Liver (tissue), 8 donors: ENCODE measurements at regions not wholly inside any gene's neighbourhood (a gene's known extent, or its start where the extent isn't known, plus 50 kb on each side); places are given as distances from the start of the nearest gene placed in this dataset.

Experiments
- DNase-seq: peaks from one replicate; pipeline ENCODE4 v3.0.0-alpha.2; 2017; ENCODE audit warnings: low spot score
- H3K27ac ChIP-seq, 2 donors: one replicate each; pipeline ENCODE4 v1.7.0; 2013; ENCODE audit warnings: inconsistent platforms in 2 of 2, low read length in 2 of 2, control low read depth in 1 of 2, low read depth in 1 of 2, mild to moderate bottlenecking in 1 of 2
- H3K27me3 ChIP-seq, 4 donors: one replicate each; pipeline versions ENCODE4 v1.6.1 to v1.7.0; 2013; ENCODE audit warnings: low read length in 3 of 4, inconsistent platforms in 1 of 4, mild to moderate bottlenecking in 1 of 4, moderate library complexity in 1 of 4; ENCODE audit not compliant: control insufficient read depth in 4 of 4, insufficient read depth in 4 of 4
- H3K36me3 ChIP-seq, 4 donors: one replicate each; pipeline versions ENCODE4 v1.6.1 to v1.7.0; 2013; ENCODE audit warnings: low read length in 3 of 4, mild to moderate bottlenecking in 3 of 4, low read depth in 1 of 4, moderate library complexity in 1 of 4; ENCODE audit not compliant: control insufficient read depth in 4 of 4, insufficient read depth in 3 of 4
- H3K4me1 ChIP-seq, 4 donors: one replicate each; pipeline versions ENCODE4 v1.6.1 to v1.7.0; 2013; ENCODE audit warnings: low read length in 3 of 4, mild to moderate bottlenecking in 3 of 4, moderate library complexity in 1 of 4; ENCODE audit not compliant: control insufficient read depth in 4 of 4, insufficient read depth in 4 of 4
- H3K4me3 ChIP-seq, 3 donors: one replicate each; pipeline versions ENCODE4 v1.6.1 to v1.7.0; 2013; ENCODE audit warnings: low read length in 3 of 3, control low read depth in 1 of 3, low read depth in 1 of 3, mild to moderate bottlenecking in 1 of 3
- H3K9ac ChIP-seq, 2 donors: one replicate each; pipeline ENCODE4 v1.7.0; 2013; ENCODE audit warnings: low read length in 2 of 2, mild to moderate bottlenecking in 2 of 2, moderate library complexity in 2 of 2, control low read depth in 1 of 2, low read depth in 1 of 2
- H3K9me3 ChIP-seq, 4 donors: one replicate each; pipeline versions ENCODE4 v1.6.1 to v1.7.0; 2013; ENCODE audit warnings: low read length in 3 of 4; ENCODE audit not compliant: control insufficient read depth in 4 of 4
- EGR1 ChIP-seq, 2 donors: IDR thresholded peaks; 2 replicates each; pipeline ENCODE4 v1.6.1; 2016 to 2018; ENCODE audit warnings: antibody characterized with exemption in 2 of 2, low read depth in 2 of 2
- FOXA1 ChIP-seq: IDR thresholded peaks from 2 replicates; pipeline ENCODE4 v1.6.1; 2016; ENCODE audit warnings: antibody characterized with exemption
- FOXA2 ChIP-seq: IDR thresholded peaks from 2 replicates; pipeline ENCODE4 v1.6.1; 2016; ENCODE audit warnings: antibody characterized with exemption
- GABPA ChIP-seq, 2 donors: IDR thresholded peaks in 1 of 2; conservative IDR thresholded peaks in 1 of 2; 2 replicates each; pipeline ENCODE4 v1.6.1; 2016; ENCODE audit warnings: antibody characterized with exemption in 2 of 2, mild to moderate bottlenecking in 1 of 2, moderate library complexity in 1 of 2
- HNF4A ChIP-seq, 2 donors: conservative IDR thresholded peaks; 2 replicates each; pipeline ENCODE4 v1.6.1; 2016; ENCODE audit warnings: antibody characterized with exemption in 2 of 2, mild to moderate bottlenecking in 2 of 2
- HNF4G ChIP-seq: IDR thresholded peaks from 2 replicates; pipeline ENCODE4 v1.6.1; 2016; ENCODE audit warnings: antibody characterized with exemption
- JUND ChIP-seq, 2 donors: IDR thresholded peaks; 2 replicates each; pipeline ENCODE4 v1.6.1; 2016; ENCODE audit warnings: antibody characterized with exemption in 2 of 2
- NR2F2 ChIP-seq: IDR thresholded peaks from 2 replicates; pipeline ENCODE4 v1.6.1; 2016; ENCODE audit warnings: antibody characterized with exemption
- RAD21 ChIP-seq, 2 donors: IDR thresholded peaks; 2 replicates each; pipeline ENCODE4 v1.6.1; 2016; ENCODE audit warnings: antibody characterized with exemption in 2 of 2, mild to moderate bottlenecking in 2 of 2
- RXRA ChIP-seq, 2 donors: IDR thresholded peaks; 2 replicates each; pipeline ENCODE4 v1.6.1; 2017 to 2018; ENCODE audit warnings: antibody characterized with exemption in 2 of 2, mild to moderate bottlenecking in 1 of 2
- SP1 ChIP-seq: IDR thresholded peaks from 2 replicates; pipeline ENCODE4 v1.6.1; 2018; ENCODE audit warnings: antibody characterized with exemption, mild to moderate bottlenecking
- TAF1 ChIP-seq: conservative IDR thresholded peaks from 2 replicates; pipeline ENCODE4 v1.6.1; 2016; ENCODE audit warnings: antibody characterized with exemption, mild to moderate bottlenecking
- YY1 ChIP-seq: IDR thresholded peaks from 2 replicates; pipeline ENCODE4 v1.6.1; 2016; ENCODE audit warnings: antibody characterized with exemption, mild to moderate bottlenecking
- WGBS: extraction: QIAGEN DNeasy Blood & Tissue Kit; methylation state at CpG from one replicate; pipeline ENCODE4 v1.1.7; 2013; 5-methylcytosine and 5-hydroxymethylcytosine counted together
- TF ChIP-seq, protein P1 (sequence below): IDR thresholded peaks from 2 replicates; pipeline ENCODE4 v1.6.1; 2016; ENCODE audit warnings: antibody characterized with exemption
- TF ChIP-seq, protein P2 (sequence below): IDR thresholded peaks from 2 replicates; pipeline ENCODE4 v1.6.1; 2016; ENCODE audit warnings: antibody characterized with exemption, mild to moderate bottlenecking
- TF ChIP-seq, protein P3 (sequence below): IDR thresholded peaks from 2 replicates; pipeline ENCODE4 v1.6.1; 2016; ENCODE audit warnings: antibody characterized with exemption
- TF ChIP-seq, protein P4 (sequence below): fragments of 150-350 bp; IDR thresholded peaks from 2 replicates; pipeline ENCODE4 v1.5.1; 2017; ENCODE audit warnings: improper control_type of control experiment, low read depth, low read length; ENCODE audit not compliant: missing input control
- TF ChIP-seq, protein P5 (sequence below): IDR thresholded peaks from 2 replicates; pipeline ENCODE4 v1.6.1; 2016; ENCODE audit warnings: antibody characterized with exemption
- donor health status: healthy.
- donor health status: healthy.
- donor health status: healthy.
- donor health status: healthy.
- donor health status: healthy.

DNA sequence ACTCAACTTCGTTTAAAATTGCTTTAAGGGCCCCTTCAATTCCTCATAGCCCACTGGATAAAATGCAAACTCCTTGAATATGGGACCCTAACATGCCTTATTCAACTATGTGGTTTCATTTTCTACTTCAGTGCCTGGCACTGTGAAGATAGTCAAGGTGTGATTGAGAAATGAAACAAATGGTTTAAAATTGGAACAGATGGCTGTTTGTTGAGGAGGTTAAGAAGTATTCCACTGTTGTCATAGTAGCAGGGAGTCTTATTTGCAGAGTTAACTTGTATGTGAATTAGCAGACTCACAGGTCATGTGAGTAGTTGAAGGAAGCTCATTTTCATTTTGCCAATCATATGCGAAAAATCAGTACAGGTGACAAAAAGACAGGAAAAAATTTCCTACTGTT, 593.3 kb downstream of the KCTD8 start:
- no peaks in the 10 kb centered on the region for H3K36me3 ChIP-seq
- no peak for DNase-seq
- no peak for TF ChIP-seq RXRA (IDR thresholded peaks at IDR 0.05)
- H3K9ac ChIP-seq, result no peak overlapping the region
- no peak overlapping the region for H3K4me3 ChIP-seq
- WGBS, result 73% methylated on average over 2 of the region's 2 CpGs
- no peaks in the 10 kb centered on the region for H3K27me3 ChIP-seq
- H3K4me1 ChIP-seq, result no peaks in the 10 kb centered on the region
- H3K27ac ChIP-seq, result no peak overlapping the region
- no peaks in the 10 kb centered on the region for H3K9me3 ChIP-seq

DNA sequence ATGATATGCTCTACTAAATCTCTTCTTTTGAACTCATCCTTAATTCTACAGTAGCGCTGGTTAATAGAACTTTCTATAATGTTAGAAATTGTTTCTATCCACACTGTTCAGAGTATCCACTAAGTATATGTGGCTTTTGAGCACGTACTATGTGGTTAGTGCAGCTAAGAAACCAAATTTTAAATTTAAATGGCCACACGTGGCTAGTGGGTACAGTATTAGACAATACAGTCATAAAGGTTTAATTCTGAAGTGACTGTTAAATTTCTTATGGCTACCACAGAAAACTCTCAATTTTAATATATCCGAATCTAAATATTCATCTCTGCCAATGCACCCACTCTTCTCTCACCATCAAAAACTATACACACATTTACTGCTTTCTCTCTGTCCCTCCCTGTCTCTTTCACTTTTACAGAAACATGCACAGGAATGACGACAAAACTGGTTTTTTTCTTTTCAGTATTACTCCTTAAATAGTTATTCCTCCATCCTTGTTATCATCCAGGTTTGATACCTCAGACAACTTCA, 583.9 kb downstream of the KCTD8 start:
- WGBS, result 74% methylated on average over 5 of the region's 5 CpGs
- H3K9ac ChIP-seq, result no peak overlapping the region
- H3K27ac ChIP-seq, result no peak overlapping the region
- no peak overlapping the region for H3K4me3 ChIP-seq
- no peaks in the 10 kb centered on the region for H3K4me1 ChIP-seq
- H3K27me3 ChIP-seq, result no peaks in the 10 kb centered on the region
- no peaks in the 10 kb centered on the region for H3K36me3 ChIP-seq
- H3K9me3 ChIP-seq, result no peaks in the 10 kb centered on the region
- DNase-seq, result no peak
- TF ChIP-seq NR2F2, result no peak
- TF ChIP-seq SP1, result no peak
- TF ChIP-seq GABPA (IDR thresholded peaks at IDR 0.05 in 1 of 2, conservative IDR thresholded peaks at IDR 0.05 in 1 of 2), result no peak
- no peak for TF ChIP-seq RAD21 (IDR thresholded peaks at IDR 0.05)
- TF ChIP-seq FOXA2, result no peak
- no peak for TF ChIP-seq RXRA (IDR thresholded peaks at IDR 0.05)
- TF ChIP-seq EGR1 (IDR thresholded peaks at IDR 0.05; ENCODE audit: low read depth in 2 of 2), result no peak
- no peak for TF ChIP-seq JUND (IDR thresholded peaks at IDR 0.05)
- TF ChIP-seq HNF4A (conservative IDR thresholded peaks at IDR 0.05), result no peak
- TF ChIP-seq, protein P1, sequence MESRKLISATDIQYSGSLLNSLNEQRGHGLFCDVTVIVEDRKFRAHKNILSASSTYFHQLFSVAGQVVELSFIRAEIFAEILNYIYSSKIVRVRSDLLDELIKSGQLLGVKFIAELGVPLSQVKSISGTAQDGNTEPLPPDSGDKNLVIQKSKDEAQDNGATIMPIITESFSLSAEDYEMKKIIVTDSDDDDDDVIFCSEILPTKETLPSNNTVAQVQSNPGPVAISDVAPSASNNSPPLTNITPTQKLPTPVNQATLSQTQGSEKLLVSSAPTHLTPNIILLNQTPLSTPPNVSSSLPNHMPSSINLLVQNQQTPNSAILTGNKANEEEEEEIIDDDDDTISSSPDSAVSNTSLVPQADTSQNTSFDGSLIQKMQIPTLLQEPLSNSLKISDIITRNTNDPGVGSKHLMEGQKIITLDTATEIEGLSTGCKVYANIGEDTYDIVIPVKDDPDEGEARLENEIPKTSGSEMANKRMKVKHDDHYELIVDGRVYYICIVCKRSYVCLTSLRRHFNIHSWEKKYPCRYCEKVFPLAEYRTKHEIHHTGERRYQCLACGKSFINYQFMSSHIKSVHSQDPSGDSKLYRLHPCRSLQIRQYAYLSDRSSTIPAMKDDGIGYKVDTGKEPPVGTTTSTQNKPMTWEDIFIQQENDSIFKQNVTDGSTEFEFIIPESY, result no peak
- no peak for TF ChIP-seq FOXA1
- TF ChIP-seq, protein P2, sequence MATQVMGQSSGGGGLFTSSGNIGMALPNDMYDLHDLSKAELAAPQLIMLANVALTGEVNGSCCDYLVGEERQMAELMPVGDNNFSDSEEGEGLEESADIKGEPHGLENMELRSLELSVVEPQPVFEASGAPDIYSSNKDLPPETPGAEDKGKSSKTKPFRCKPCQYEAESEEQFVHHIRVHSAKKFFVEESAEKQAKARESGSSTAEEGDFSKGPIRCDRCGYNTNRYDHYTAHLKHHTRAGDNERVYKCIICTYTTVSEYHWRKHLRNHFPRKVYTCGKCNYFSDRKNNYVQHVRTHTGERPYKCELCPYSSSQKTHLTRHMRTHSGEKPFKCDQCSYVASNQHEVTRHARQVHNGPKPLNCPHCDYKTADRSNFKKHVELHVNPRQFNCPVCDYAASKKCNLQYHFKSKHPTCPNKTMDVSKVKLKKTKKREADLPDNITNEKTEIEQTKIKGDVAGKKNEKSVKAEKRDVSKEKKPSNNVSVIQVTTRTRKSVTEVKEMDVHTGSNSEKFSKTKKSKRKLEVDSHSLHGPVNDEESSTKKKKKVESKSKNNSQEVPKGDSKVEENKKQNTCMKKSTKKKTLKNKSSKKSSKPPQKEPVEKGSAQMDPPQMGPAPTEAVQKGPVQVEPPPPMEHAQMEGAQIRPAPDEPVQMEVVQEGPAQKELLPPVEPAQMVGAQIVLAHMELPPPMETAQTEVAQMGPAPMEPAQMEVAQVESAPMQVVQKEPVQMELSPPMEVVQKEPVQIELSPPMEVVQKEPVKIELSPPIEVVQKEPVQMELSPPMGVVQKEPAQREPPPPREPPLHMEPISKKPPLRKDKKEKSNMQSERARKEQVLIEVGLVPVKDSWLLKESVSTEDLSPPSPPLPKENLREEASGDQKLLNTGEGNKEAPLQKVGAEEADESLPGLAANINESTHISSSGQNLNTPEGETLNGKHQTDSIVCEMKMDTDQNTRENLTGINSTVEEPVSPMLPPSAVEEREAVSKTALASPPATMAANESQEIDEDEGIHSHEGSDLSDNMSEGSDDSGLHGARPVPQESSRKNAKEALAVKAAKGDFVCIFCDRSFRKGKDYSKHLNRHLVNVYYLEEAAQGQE, result no peak
- TF ChIP-seq, protein P3, sequence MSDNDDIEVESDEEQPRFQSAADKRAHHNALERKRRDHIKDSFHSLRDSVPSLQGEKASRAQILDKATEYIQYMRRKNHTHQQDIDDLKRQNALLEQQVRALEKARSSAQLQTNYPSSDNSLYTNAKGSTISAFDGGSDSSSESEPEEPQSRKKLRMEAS, result no peak
- TF ChIP-seq, protein P4, sequence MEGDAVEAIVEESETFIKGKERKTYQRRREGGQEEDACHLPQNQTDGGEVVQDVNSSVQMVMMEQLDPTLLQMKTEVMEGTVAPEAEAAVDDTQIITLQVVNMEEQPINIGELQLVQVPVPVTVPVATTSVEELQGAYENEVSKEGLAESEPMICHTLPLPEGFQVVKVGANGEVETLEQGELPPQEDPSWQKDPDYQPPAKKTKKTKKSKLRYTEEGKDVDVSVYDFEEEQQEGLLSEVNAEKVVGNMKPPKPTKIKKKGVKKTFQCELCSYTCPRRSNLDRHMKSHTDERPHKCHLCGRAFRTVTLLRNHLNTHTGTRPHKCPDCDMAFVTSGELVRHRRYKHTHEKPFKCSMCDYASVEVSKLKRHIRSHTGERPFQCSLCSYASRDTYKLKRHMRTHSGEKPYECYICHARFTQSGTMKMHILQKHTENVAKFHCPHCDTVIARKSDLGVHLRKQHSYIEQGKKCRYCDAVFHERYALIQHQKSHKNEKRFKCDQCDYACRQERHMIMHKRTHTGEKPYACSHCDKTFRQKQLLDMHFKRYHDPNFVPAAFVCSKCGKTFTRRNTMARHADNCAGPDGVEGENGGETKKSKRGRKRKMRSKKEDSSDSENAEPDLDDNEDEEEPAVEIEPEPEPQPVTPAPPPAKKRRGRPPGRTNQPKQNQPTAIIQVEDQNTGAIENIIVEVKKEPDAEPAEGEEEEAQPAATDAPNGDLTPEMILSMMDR, result no peak
- no peak for TF ChIP-seq TAF1
- TF ChIP-seq, protein P5, sequence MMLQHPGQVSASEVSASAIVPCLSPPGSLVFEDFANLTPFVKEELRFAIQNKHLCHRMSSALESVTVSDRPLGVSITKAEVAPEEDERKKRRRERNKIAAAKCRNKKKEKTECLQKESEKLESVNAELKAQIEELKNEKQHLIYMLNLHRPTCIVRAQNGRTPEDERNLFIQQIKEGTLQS, result no peak
- TF ChIP-seq HNF4G, result no peak
- TF ChIP-seq YY1, result no peak
